ENCODE measurements at regions not wholly inside any gene's neighbourhood (a gene's known extent, or its start where the extent isn't known, plus 50 kb on each side); places are given as distances from the start of the nearest gene placed in this dataset.

GRCh38 chr7:108861071-108861470, 291.4 kb downstream of the DNAJB9 start:
- no peak for TF ChIP-seq EZH2phosphoT487 (IDR thresholded peaks at IDR 0.05; ENCODE audit: borderline replicate concordance, low read length)
- TF ChIP-seq, protein P1, sequence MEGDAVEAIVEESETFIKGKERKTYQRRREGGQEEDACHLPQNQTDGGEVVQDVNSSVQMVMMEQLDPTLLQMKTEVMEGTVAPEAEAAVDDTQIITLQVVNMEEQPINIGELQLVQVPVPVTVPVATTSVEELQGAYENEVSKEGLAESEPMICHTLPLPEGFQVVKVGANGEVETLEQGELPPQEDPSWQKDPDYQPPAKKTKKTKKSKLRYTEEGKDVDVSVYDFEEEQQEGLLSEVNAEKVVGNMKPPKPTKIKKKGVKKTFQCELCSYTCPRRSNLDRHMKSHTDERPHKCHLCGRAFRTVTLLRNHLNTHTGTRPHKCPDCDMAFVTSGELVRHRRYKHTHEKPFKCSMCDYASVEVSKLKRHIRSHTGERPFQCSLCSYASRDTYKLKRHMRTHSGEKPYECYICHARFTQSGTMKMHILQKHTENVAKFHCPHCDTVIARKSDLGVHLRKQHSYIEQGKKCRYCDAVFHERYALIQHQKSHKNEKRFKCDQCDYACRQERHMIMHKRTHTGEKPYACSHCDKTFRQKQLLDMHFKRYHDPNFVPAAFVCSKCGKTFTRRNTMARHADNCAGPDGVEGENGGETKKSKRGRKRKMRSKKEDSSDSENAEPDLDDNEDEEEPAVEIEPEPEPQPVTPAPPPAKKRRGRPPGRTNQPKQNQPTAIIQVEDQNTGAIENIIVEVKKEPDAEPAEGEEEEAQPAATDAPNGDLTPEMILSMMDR (IDR thresholded peaks at IDR 0.05; ENCODE audit: low read depth, low read length, poor library complexity, severe bottlenecking): no peak
